ENCODE measurements at regions not wholly inside any gene's neighbourhood (a gene's known extent, or its start where the extent isn't known, plus 50 kb on each side); places are given as distances from the start of the nearest gene placed in this dataset.

GRCh38 chr4:65021149-65021548 lies 611.9 kb upstream of the TECRL start:
- TF ChIP-seq CTCF (IDR thresholded peaks at IDR 0.05; ENCODE audit: borderline replicate concordance, extremely low read depth, low read length, poor library complexity, severe bottlenecking) (no peak), EZH2 (IDR thresholded peaks at IDR 0.05; ENCODE audit: borderline replicate concordance, low read depth, low read length, severe bottlenecking) (no peak)
